AG04450 (cell line): ENCODE measurements at regions not wholly inside any gene's neighbourhood (a gene's known extent, or its start where the extent isn't known, plus 50 kb on each side); places are given as distances from the start of the nearest gene placed in this dataset.

Experiments
- CTCF ChIA-PET: fragments of 300-600, 350-600 bp; formaldehyde crosslinking; extraction: SDS; loops from one replicate; lab custom pipeline; 2022; ENCODE audit warnings: antibody characterized with exemption, inconsistent platforms; lab: Charles Lee
- POLR2A ChIA-PET: fragments of 350-600 bp; formaldehyde crosslinking; extraction: SDS; loops from one replicate; lab custom pipeline; 2021; ENCODE audit warnings: antibody characterized with exemption, inconsistent platforms; lab: Yijun Ruan, JAX
- DNase-seq: peaks from one replicate; pipeline ENCODE4 v3.0.0-alpha.2; 2011; ENCODE audit warnings: low read depth, low spot score
- H3K27ac ChIP-seq: one replicate; pipeline ENCODE4 v1.5.1; 2012; ENCODE audit warnings: low read depth, low read length, control low read depth
- H3K27me3 ChIP-seq: one replicate; pipeline ENCODE4 v1.6.0; 2012; ENCODE audit warnings: low read length; ENCODE audit not compliant: control insufficient read depth, insufficient read depth
- H3K4me3 ChIP-seq: 2 replicates; pipeline ENCODE4 v1.5.1; 2011; ENCODE audit warnings: mild to moderate bottlenecking, low read depth, low read length, control low read depth
- H3K9me3 ChIP-seq: 2 replicates; pipeline ENCODE4 v1.5.1; 2012; ENCODE audit warnings: low read length; ENCODE audit not compliant: control insufficient read depth, insufficient read depth
- TF ChIP-seq, protein P1 (sequence below): IDR thresholded peaks from 2 replicates; pipeline ENCODE4 v1.5.1; 2011; ENCODE audit warnings: low read depth, low read length, control low read depth, inconsistent platforms

DNA sequence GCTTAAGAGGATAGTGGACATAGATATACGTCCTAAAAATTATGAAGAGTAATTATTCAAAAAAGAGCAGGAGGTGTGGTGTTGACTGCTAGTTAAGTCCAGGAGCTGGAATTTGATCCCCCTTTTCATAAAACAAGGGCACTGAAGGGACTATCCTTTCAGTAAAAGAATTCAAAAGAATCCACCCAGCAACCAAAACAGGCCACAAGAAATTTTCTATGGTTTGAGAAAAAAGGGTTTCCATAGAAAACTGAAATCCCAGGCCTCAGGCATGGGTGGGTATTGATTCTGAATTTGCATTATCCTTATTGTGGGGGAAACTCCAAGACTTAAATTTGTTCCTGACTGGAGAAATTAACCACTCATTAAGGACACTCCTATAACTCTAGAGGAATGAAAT, 269.0 kb upstream of the MPDZ start:
- DNase-seq = no peak
- TF ChIP-seq, protein P1, sequence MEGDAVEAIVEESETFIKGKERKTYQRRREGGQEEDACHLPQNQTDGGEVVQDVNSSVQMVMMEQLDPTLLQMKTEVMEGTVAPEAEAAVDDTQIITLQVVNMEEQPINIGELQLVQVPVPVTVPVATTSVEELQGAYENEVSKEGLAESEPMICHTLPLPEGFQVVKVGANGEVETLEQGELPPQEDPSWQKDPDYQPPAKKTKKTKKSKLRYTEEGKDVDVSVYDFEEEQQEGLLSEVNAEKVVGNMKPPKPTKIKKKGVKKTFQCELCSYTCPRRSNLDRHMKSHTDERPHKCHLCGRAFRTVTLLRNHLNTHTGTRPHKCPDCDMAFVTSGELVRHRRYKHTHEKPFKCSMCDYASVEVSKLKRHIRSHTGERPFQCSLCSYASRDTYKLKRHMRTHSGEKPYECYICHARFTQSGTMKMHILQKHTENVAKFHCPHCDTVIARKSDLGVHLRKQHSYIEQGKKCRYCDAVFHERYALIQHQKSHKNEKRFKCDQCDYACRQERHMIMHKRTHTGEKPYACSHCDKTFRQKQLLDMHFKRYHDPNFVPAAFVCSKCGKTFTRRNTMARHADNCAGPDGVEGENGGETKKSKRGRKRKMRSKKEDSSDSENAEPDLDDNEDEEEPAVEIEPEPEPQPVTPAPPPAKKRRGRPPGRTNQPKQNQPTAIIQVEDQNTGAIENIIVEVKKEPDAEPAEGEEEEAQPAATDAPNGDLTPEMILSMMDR = no peak
- ChIA-PET POLR2A (no interaction called here), CTCF (no interaction called here)
- Histone ChIP-seq H3K9me3 (no peaks in the 10 kb centered on the region), H3K4me3 (no peak overlapping the region), H3K27ac (no peak overlapping the region), H3K27me3 (no peaks in the 10 kb centered on the region)

DNA sequence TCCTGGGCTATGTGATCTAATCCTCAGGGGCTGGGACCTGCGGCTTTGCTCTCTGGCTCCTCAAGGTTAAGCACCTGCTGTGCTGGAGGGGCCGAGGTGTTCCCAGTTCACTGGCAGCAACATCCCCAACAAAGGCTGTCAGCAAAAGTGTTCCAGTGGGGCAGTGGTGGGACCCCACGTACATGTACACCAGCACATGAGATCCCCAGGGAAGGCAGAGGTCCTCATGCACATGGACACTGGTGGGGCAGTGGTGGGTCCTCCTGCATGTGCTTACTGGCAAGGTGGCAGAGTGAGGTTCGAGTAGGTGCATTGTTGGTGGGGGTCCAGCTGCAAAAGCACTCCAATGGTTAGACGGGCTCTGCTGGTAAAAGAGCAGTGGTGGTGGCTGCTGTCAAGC, 255.6 kb upstream of the MPDZ start:
- Histone ChIP-seq H3K27ac (no peak overlapping the region), H3K27me3 (no peaks in the 10 kb centered on the region), H3K9me3 (no peaks in the 10 kb centered on the region), H3K4me3 (no peak overlapping the region)
- ChIA-PET POLR2A (no interaction called here), CTCF (no interaction called here)
- TF ChIP-seq, protein P1 = no peak
- no peak for DNase-seq

DNA sequence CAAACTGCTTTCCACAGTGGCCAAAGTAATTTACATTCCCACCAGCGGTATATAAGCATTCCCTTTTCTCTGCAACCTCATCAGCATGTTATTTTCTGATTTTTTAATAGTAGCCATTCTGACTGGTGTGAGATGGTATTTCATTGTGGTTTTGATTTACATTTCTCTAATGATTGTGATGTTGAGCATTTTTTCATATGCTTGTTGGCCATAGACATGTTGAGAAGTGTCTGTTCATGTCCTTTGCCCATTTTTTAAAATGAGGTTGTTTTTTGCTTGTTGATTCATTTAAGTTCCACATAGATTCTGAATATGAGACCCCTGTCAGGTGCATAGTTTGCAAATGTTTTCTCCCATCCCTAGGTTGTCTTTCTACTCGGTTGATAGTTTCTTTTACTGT, 254.5 kb upstream of the MPDZ start:
- POLR2A ChIA-PET = no interaction called here
- Histone ChIP-seq H3K9me3 (no peaks in the 10 kb centered on the region), H3K27ac (no peak overlapping the region), H3K4me3 (no peak overlapping the region), H3K27me3 (no peaks in the 10 kb centered on the region)
- TF ChIP-seq, protein P1 = no peak
- DNase-seq = no peak
- CTCF ChIA-PET = no interaction called here

DNA sequence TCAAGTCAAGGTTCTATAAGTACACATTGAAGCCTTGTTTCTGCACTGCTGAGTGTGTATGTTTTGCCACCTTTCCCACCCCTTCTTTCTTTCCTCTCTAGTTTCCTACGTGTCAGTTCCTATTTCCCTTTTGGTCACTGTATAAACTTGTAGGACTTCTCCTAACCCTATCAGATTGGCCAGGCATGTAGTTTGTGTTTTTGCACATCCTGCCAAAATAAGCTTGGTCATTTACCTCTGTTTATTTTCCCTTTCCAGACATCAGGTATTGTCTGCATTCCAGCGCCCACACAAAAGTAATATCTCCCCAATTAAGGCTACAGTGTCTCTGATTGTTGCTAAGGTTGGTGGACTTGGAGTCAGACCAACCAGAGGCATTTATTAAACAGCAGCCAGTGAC, 252.9 kb upstream of the MPDZ start:
- CTCF ChIA-PET = no interaction called here

DNA sequence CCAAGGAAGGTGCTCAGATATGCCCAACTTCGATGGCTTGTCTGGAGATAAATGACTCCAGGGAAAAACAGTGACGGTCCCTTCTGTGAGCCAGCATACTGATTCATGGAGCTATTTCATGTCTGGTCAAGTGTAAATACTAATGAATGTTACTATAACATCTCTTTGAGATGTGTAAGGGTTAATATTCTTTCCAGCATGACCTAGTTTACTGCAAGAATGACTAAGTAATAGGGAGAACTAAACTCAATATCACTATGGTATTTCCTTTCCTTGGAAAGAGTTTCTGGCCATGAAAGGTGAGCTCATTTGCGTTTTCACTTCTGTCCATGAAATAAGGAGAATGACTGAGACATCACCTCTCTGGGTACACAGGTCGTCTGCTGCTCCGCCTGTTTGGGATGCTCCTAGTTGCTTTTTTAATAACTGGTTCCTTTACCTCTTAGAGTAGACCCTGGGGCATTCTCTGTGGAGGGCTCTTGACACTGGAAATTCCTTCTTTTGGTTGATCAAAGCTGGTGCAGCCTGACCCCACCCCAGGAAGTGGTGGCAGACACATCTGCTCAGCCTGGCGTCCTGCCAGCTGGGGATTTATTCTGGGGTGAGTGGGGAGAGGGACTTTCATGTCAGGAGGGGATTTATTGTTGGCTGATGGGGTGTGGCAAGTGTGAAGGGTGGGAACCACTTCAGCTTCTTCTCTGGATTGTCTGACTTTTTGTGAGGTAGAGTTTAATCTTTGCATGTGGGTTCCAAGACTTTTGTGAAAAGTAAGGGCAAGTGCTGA, 250.0 kb upstream of the MPDZ start:
- Histone ChIP-seq H3K4me3 (no peak overlapping the region), H3K27ac (no peak overlapping the region), H3K27me3 (no peaks in the 10 kb centered on the region), H3K9me3 (no peaks in the 10 kb centered on the region)
- POLR2A ChIA-PET = no interaction called here
- no peak for DNase-seq
- TF ChIP-seq, protein P1 = no peak
- CTCF ChIA-PET = no interaction called here

More for the DNA sequence above, 252.9 kb upstream of the MPDZ start:
- no peak for DNase-seq
- TF ChIP-seq, protein P1 = no peak
- H3K27ac ChIP-seq = no peak overlapping the region
- no peaks in the 10 kb centered on the region for H3K9me3 ChIP-seq
- POLR2A ChIA-PET = interaction anchor here (0.6 kb wide), 1 partner anchor 823 kb away, joined by 3 read pairs; no protein-coding TSS in a partner anchor
- H3K27me3 ChIP-seq = no peaks in the 10 kb centered on the region
- no peak overlapping the region for H3K4me3 ChIP-seq
